OCI-LY3 (cell line): ENCODE measurements at regions not wholly inside any gene's neighbourhood (a gene's known extent, or its start where the extent isn't known, plus 50 kb on each side); places are given as distances from the start of the nearest gene placed in this dataset.
A peak's percentile ranks its signal among the peaks of the same experiment; 100 is the strongest.
"Not testable (repeated sequence)": the region's sequence is repeated elsewhere in the genome, so short reads cannot be mapped to it uniquely, and the experiment has no call there.

ENCODE experiments used
- H2AFZ ChIP-seq: fragments of 200-600, 300-600 bp; shearing (Covaris generic); 2 replicates; pipeline ENCODE4 v1.6.0; 2014; ENCODE audit warnings: antibody characterized with exemption, low read depth, low read length
- H3K27ac ChIP-seq: fragments of 200-600, 300-600 bp; sonication (generic); 2 replicates; pipeline ENCODE4 v1.5.1; 2014; ENCODE audit warnings: mild to moderate bottlenecking, low read length, moderate library complexity, mixed read lengths
- H3K27me3 ChIP-seq: fragments of 200-600, 300-600 bp; sonication (generic); 2 replicates; pipeline ENCODE4 v1.6.1; 2014; ENCODE audit warnings: low read depth, low read length, mixed read lengths
- H3K36me3 ChIP-seq: fragments of 200-600, 300-600 bp; sonication (generic); replicated peaks from 2 replicates; pipeline ENCODE3; 2014; ENCODE audit warnings: low read depth, low read length, mixed read lengths
- H3K4me1 ChIP-seq: fragments of 300-600, 200-600 bp; sonication (generic); 2 replicates; pipeline ENCODE4 v1.6.1; 2014; ENCODE audit warnings: low read length, mixed read lengths
- H3K4me2 ChIP-seq: fragments of 200-600, 300-600 bp; sonication (generic); 2 replicates; pipeline ENCODE4 v1.6.1; 2014; ENCODE audit warnings: low read length, mixed read lengths
- H3K4me3 ChIP-seq: fragments of 300-600, 200-600 bp; sonication (generic); 2 replicates; pipeline ENCODE4 v1.5.1; 2014; ENCODE audit warnings: antibody characterized with exemption, mild to moderate bottlenecking, low read length, moderate library complexity
- H3K79me2 ChIP-seq: fragments of 300-600, 200-600 bp; shearing (Covaris generic); 2 replicates; pipeline ENCODE4 v1.6.1; 2014; ENCODE audit warnings: mild to moderate bottlenecking, low read length, mixed read lengths
- H3K9ac ChIP-seq: fragments of 300-600, 200-600 bp; shearing (Covaris generic); 2 replicates; pipeline ENCODE4 v1.6.0; 2014; ENCODE audit warnings: mild to moderate bottlenecking, low read length, moderate library complexity
- H3K9me3 ChIP-seq: fragments of 200-600, 300-600 bp; shearing (Covaris generic); 2 replicates; pipeline ENCODE4 v1.6.1; 2014; ENCODE audit warnings: low read length, mixed read lengths; ENCODE audit not compliant: insufficient read depth
- H4K20me1 ChIP-seq: fragments of 200-600, 300-600 bp; sonication (generic); 2 replicates; pipeline ENCODE4 v1.6.1; 2016; ENCODE audit warnings: low read length, mixed read lengths; ENCODE audit not compliant: insufficient read depth
- EZH2phosphoT487 ChIP-seq: fragments of 200-600 bp; shearing (Covaris generic); IDR thresholded peaks from 2 replicates; pipeline ENCODE4 v1.6.1; 2018; ENCODE audit warnings: antibody characterized with exemption, mixed run types, low read depth
- TF ChIP-seq, protein P1 (sequence below): fragments of 200-600, 300-600 bp; sonication (generic); IDR thresholded peaks from 2 replicates; pipeline ENCODE4 v1.5.1; 2014; ENCODE audit warnings: antibody characterized with exemption, low read length, low read depth

DNA sequence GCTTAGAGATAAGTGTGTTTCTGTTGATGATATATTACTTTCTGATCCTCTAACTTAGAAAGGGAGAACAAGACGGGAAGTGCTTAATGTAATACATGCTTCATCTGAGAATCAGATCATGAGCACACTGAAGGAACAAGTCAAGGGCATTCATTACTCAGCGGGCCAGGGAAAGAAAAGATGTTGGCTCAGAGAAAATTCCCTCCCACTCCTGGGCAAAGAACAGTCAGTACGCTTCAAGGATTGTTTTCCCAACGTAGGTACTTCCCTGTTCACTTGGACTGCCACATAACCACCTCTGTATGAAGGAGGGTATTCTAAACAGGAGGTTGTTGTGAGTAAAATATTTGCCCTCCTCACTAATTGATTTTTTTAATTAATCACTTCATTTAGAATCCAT lies 374.5 kb upstream of the FMR1 start:
- no peak overlapping the region for H3K9ac ChIP-seq
- no peaks in the 10 kb centered on the region for H3K36me3 ChIP-seq
- H4K20me1 ChIP-seq: no peaks in the 10 kb centered on the region
- no peak overlapping the region for H3K4me3 ChIP-seq
- H3K27ac ChIP-seq: no peak overlapping the region
- no peak overlapping the region for H2AFZ ChIP-seq
- no peaks in the 10 kb centered on the region for H3K27me3 ChIP-seq
- H3K4me1 ChIP-seq: no peaks in the 10 kb centered on the region
- no peaks in the 10 kb centered on the region for H3K9me3 ChIP-seq
- H3K4me2 ChIP-seq: no peak overlapping the region
- TF ChIP-seq, protein P1, sequence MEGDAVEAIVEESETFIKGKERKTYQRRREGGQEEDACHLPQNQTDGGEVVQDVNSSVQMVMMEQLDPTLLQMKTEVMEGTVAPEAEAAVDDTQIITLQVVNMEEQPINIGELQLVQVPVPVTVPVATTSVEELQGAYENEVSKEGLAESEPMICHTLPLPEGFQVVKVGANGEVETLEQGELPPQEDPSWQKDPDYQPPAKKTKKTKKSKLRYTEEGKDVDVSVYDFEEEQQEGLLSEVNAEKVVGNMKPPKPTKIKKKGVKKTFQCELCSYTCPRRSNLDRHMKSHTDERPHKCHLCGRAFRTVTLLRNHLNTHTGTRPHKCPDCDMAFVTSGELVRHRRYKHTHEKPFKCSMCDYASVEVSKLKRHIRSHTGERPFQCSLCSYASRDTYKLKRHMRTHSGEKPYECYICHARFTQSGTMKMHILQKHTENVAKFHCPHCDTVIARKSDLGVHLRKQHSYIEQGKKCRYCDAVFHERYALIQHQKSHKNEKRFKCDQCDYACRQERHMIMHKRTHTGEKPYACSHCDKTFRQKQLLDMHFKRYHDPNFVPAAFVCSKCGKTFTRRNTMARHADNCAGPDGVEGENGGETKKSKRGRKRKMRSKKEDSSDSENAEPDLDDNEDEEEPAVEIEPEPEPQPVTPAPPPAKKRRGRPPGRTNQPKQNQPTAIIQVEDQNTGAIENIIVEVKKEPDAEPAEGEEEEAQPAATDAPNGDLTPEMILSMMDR: no peak
- no peak for TF ChIP-seq EZH2phosphoT487
- H3K79me2 ChIP-seq: no peaks in the 10 kb centered on the region

DNA sequence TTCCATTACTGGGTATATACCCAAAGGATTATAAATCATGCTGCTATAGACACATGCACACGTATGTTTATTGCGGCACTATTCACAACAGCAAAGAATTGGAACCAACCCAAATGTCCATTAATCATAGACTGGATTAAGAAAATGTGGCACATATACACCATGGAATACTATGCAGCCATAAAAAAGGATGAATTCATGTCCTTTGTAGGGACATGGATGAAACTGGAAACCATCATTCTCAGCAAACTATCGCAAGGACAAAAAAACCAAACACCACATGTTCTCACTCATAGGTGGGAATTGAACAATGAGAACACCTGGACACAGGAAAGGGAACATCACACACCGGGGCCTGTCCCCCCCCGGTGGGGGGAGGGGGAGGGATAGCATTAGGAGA lies 363.7 kb upstream of the FMR1 start:
- H3K36me3 ChIP-seq, H2AFZ ChIP-seq, H3K9me3 ChIP-seq, H3K4me3 ChIP-seq, H3K4me2 ChIP-seq, H3K27me3 ChIP-seq, H3K9ac ChIP-seq, H3K79me2 ChIP-seq, H4K20me1 ChIP-seq, H3K4me1 ChIP-seq, H3K27ac ChIP-seq: not testable (repeated sequence)

DNA sequence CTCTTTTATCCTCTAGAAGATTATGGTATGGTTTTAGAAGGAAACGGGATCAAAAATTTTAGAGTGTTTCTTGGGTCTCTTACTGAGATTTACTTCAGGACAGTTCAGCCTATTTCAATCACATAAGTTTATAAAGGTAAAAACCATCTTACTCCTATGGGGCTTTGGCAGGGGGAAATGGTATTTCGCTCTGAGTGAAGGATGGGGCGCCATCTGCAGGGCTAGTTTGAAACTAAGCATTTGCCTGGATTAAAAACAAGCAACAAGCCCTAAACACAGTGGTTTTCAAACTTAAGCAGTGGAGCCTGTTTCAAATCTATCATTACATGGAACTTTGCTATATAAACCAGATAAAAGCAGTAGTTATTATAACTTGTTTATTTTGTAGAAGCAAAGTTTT lies 361.5 kb upstream of the FMR1 start:
- H3K4me1 ChIP-seq: no peaks in the 10 kb centered on the region
- no peaks in the 10 kb centered on the region for H3K27me3 ChIP-seq
- H3K4me3 ChIP-seq: no peak overlapping the region

DNA sequence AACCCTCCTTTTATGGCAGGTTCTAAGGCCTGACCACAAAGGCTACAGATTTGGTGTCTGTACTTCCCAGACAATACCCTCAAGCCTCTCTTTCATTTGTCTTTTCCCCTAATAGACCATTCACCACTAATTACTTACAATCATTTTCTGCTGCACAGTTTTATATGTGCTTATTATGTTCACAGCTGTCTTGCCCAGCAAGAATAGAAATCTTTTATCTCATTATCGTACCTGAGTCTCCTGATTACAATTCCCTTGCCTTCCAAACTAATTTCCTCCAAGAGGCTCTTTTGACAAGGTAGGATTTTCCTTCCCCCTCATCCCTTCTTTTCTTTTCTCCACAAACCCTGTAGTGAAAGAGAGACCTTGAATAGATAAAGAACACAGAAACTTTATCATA lies 352.5 kb upstream of the FMR1 start:
- Histone ChIP-seq H2AFZ (no peak overlapping the region), H3K79me2 (no peaks in the 10 kb centered on the region)
- TF ChIP-seq EZH2phosphoT487: no peak
- TF ChIP-seq, protein P1: no peak

More for the DNA sequence above, 361.5 kb upstream of the FMR1 start:
- H3K36me3 ChIP-seq: no peaks in the 10 kb centered on the region
- 0 out of 2 replicates have a peak overlapping the region, but pooled peaks have one; percentile 53 for H2AFZ ChIP-seq
- no peaks in the 10 kb centered on the region for H3K79me2 ChIP-seq
- TF ChIP-seq EZH2phosphoT487: no peak
- TF ChIP-seq, protein P1: peak; percentile 62
- H3K9me3 ChIP-seq: no peaks in the 10 kb centered on the region
- no peak overlapping the region for H3K27ac ChIP-seq
- no peaks in the 10 kb centered on the region for H4K20me1 ChIP-seq
- peak overlapping the region; percentile 26; the same call in 1 of the 2 replicates for H3K4me2 ChIP-seq
- H3K9ac ChIP-seq: no peak overlapping the region

DNA sequence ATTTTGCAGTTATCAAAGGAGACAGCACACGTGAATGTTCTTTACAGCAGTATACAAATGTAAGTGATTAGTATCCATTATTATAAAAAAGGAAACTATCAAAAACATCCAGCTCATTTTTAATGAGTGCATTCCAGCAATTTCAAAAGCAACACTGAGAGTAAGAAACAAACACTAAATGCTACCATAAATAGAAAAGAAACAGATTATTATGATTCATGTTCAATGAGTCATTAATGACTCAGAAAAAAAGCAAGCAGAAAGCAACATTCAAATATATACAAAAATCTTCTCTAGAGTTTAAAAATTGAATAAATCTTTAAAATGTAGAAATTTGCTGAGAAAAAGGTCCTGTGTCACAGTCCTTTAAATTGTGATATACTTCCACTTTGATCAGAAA lies 346.5 kb upstream of the FMR1 start:
- Histone ChIP-seq H3K36me3 (no peaks in the 10 kb centered on the region), H3K4me1 (peaks cover 3% of the 10 kb centered on the region), H3K27me3 (no peaks in the 10 kb centered on the region), H3K79me2 (no peaks in the 10 kb centered on the region), H3K9ac (no peak overlapping the region), H3K4me3 (no peak overlapping the region), H3K9me3 (no peaks in the 10 kb centered on the region), H2AFZ (no peak overlapping the region), H3K4me2 (no peak overlapping the region), H4K20me1 (no peaks in the 10 kb centered on the region), H3K27ac (no peak overlapping the region)
- TF ChIP-seq EZH2phosphoT487: no peak
- TF ChIP-seq, protein P1: no peak

More for the DNA sequence above, 352.5 kb upstream of the FMR1 start:
- no peaks in the 10 kb centered on the region for H4K20me1 ChIP-seq
- no peak overlapping the region for H3K27ac ChIP-seq
- no peak overlapping the region for H3K4me3 ChIP-seq
- no peaks in the 10 kb centered on the region for H3K27me3 ChIP-seq
- no peaks in the 10 kb centered on the region for H3K9me3 ChIP-seq
- no peak overlapping the region for H3K4me2 ChIP-seq
- H3K9ac ChIP-seq: no peak overlapping the region
- no peaks in the 10 kb centered on the region for H3K36me3 ChIP-seq
- no peaks in the 10 kb centered on the region for H3K4me1 ChIP-seq
